SW480 (cell line): ENCODE measurements at regions not wholly inside any gene's neighbourhood (a gene's known extent, or its start where the extent isn't known, plus 50 kb on each side); places are given as distances from the start of the nearest gene placed in this dataset.

Experiments used
- DNase-seq: peaks from one replicate; pipeline ENCODE4 v3.0.0-alpha.2; 2016; ENCODE audit warnings: low spot score

DNA sequence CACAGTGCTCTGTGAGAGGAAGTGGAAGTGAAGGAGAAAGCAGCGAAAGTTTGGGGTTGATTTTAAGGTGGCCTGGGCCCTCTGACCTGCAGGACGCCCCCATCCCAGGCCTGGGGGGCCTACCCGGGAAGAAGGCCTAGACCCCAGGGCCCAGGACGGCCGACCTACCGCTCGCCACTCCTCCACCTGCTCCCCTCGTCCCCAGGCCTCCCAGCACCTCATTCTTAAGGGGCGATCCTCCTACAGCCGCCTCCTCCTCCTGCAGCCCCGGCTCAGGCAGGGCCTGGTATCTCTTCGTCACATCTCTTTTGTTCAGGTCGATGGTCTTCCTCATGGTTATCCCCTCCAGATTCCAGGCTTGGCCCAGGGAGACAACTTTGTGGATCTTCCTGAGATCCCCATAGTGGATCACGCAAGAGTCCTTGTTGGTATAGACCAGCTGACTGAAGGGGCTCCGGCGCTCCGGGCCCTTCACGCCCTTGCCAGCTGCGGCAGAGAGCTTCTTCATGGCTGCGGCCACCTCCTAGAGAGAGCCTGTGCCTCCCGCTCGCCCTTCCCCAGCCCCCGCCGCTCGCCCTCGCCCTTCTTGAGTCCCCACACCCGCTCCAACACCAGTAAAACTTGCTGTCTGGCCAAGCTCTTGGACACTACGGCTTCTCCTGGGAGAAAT is 117.5 kb downstream of the OR13A1 start:
- no peak for DNase-seq

DNA sequence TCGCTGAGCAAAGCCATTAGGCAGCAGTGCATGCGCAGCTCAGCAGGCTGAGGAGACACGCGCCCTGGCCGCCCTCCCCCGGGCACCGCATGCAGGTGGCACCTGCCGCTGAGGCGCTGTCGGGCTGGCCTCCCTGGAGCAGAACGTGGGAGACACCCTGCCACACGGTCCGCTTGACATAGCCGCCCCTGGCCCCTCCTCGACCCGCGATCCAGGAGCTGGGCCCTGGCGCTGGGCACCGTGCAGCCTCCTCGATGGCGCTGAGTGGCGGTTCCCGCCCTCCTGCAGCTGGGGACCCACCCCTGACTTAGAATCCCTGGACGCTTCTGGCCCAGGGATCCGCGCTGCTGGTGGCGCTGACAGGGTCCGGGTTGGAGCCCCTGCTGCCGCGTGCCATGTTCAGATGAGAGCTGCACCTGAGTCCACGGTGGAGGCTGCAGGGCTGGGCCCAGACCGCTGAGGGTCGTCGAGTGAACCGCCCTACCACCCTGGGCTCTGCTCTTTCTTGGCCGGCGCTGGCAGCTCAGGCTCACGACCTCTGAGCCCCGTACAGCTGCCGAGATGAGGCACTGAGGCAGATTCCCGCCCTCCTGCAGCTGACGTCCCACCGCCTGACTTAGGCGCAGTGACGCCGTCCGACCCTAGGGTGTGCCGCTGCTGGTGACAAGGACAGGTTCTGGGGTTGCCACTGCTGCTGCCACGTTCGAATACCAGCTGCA is 116.8 kb downstream of the OR13A1 start:
- DNase-seq, result no peak

DNA sequence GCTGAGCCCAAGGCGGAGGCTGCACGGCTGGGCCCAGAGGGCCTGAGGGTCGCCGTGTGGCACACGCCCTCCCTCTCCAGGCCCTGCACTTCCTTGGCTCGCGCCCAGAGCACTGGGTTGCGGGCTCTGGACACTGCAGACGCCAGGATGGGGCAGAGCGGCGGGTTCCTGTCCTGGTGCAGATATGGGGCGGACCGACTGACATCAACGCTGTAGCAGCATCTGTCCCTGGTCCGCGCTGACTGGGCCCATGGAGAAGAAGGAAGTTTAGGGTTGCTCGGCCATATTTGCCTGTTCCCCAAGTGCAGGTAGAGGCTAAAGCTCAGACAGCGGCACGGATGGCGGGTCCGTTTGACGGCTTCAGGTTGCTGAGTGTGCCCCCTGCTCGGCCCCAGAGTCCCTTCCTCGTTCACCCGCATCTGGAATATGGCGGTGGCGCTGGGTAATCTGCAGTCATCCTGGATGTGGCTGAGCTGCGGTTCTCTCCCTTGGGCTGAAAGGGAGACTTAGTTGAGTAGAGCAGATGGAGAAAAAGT is 116.1 kb downstream of the OR13A1 start:
- no peak for DNase-seq

DNA sequence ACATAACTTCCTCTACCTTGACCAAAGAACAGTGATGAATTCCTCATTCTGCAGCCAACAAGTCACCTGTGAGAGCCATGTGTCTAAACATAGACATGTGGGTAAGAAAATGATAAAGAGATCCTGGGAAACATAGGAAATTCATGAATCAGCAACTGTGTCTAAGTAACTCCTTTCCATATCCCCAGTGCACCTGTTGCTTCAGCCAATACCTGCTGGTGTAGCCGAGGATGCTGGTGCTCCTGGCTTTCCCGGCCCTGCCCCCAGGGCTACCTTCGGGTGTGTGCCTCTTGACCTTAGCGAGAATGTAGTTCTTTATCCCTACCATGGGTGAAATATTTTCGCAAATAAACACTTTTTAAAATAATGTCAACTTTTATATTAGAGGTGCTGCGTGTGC is 114.1 kb downstream of the OR13A1 start:
- DNase-seq, result no peak

DNA sequence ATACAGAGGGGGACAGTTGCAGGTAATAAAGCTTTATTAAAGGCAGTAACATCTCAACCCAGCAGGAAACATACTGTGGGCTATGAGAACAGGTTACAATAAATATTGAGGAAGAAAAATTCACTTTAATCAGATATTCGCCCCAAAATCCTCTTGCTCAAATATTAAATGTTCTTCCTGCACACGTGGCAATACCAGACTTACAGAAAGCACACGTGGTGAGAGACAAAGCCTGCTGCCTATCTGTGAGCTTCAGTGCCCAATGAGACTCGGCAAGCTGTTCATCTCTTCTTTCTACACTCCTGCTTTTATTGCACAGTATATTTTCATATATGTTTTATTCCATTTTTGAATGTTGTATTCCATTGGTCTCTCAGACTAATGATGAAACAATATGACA is 113.2 kb downstream of the OR13A1 start:
- no peak for DNase-seq

DNA sequence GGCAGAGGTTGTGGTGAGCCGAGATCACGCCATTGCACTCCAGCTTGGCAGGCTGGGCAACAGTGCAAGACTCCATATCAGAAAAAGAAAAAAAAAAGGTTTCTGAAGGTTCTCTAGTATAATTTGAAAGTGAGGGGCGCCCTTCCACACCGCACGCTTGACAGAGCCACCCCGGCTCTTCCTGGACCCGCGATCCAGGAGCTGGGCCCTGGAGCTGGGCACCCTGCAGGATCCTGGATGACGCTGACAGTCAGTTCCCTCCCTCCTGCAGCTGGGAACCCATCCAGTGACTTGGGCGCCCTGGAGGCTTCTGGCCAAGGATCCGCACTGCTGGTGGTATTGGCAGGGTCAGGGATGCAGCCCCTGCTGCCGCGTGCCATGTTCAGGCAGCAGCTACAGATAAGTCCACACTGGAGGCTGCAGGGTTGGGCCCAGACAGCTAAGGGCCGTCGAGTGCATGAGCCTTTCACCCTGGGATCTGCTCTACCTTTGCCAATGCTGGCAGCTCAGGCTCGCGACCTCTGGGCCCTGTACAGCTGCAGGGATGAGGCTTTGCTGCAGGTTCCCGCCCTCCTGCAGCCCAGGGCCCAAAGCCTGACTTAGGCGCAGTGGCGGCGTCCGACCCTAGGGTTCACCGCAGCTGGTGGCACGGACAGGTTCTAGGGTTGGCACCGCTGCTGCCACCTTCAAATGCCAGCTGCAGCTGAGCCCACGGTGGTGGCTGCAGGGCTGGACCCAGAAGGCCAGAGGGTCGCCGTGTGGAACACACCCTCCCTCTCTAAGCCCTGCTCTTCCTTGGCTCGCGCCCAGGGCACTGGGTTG is 110.2 kb downstream of the OR13A1 start:
- DNase-seq, result no peak

DNA sequence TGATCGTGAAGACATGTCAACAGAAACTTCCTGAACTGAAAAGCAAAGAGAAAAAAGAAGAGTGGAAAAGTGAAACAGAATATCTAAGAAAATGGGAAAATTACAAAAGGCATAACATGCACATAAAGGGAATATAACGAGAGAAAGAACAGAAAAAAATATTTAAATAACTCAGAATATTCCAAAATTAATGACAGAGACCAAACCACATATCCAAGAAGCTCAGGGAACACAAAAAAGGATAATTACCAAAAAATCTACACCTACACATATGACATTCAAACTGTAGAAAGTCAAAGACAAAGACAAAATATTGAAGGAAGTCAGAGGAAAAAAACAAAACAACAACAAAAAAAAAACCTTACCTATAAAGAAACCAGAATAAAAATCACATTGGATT is 105.5 kb downstream of the OR13A1 start:
- no peak for DNase-seq

DNA sequence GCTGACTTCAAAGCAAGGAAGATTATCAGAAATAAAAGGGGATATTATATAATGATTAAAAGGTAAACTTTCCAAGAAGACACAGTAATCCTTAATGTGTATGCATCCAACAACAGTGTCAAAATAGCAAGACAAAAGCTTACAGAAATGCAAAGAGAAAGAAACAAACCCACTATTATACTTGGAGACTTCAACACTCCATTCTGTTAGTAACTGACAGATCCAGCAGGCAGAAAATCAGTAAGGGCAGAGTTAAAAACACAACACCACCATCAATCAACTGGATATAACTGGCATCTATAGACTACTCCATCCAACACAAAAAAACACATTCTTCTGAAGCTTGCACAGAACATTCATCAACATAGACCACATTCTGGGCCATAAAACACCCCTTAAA is 103.8 kb downstream of the OR13A1 start:
- DNase-seq, result no peak

DNA sequence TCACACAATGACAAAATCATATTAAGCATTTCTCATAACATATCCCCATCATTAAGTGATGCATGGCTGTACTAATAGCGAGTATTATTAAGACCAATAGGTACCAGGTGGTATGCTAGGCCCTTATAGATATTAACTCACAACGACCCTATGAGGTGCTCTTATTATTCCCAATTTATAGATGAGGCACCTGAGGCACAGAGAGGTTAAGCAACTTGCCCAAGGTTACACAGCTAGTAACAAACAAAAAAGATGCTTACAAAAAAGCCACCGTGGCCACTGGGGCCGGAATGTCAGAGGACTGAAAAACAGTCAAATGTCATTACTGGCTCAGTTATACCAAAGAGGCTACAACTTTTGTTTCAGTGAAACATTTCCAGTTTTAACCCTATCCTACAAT is 96.0 kb downstream of the OR13A1 start:
- DNase-seq, result no peak

DNA sequence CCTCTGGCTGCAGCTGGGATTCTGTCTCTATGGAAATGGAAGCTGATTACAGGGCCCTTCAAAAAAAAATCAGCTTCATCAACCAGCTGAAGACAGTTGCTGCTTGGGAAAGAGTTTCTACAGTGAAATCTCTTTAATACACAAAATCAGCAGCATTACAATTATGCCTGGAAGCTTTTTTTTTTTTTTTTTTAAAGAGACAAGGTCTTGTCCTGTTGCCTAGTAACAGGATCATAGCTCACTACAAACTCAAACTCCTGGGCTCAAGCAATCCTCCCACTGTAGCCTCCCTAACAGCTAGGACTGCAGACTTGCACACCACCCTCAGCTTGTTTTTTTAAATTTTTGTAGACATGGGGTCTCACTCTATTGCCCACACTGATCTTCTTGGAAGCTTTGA is 94.5 kb downstream of the OR13A1 start:
- no peak for DNase-seq

DNA sequence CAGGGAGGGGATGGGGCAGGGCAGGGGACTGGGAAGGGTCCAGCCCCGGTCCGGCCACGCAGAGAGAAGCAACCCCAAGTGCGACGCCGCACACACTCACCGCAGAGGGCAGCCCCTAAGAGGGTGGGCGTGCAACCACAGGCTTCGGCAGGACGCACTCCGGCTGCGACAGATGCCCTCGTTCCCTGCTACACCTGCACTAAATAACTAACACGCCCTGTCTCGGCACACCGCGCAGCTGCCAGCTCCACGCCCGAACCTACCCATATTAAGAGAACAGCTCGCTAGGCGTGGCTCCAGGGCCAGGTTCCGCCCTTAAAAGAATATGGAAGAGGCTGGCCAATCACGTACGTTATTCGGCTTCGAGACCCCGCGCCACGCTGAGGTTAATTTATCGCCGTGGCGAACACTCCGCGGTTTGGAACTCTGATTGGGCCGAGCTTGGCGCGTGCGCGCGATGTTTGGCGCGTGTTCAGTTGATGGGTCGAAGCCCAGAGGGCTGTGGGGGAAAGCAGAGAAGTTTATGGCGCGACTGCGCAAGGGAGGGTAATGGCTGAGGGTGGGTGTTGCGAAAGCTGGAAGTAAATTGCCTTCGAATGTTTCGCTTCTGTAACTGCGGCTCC is 91.1 kb downstream of the OR13A1 start:
- peak; percentile 4 for DNase-seq

DNA sequence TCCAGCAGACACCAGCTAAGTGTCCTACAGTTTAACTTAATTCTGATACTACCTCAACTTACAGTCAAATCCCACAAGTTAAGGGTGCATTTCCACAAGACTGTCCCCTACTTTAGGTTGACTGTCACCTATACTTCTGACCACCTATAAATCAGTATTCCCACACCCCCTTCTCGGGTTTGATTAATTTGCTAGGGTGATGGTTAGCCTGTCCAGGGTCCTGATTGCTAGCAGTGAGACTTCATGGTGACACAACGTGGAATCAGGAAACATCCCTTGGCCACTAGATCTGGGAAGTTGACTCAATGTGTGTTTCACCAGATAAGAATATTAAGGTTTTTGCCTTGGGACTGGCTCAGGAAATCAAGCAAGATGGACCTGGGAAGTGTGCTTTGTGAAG is 88.4 kb downstream of the OR13A1 start:
- DNase-seq, result no peak

DNA sequence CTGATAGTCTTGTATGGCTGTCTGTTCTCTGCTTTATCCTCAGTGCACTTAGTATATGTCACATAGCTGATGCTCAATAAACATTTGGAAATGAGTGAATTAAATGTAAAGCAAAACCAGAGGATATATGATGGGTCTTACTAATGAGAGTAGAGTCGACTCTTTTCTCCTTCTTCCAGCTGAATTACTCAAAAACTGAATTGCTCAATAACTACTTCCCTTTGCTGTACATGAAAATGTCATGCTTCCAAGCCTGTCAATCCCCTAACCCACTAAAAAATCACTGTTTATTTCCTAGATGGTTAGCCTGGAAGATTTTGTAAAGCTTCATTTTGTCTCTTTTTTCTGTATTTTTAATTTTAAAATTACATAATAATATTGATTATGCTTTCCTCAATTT is 88.0 kb downstream of the OR13A1 start:
- no peak for DNase-seq

DNA sequence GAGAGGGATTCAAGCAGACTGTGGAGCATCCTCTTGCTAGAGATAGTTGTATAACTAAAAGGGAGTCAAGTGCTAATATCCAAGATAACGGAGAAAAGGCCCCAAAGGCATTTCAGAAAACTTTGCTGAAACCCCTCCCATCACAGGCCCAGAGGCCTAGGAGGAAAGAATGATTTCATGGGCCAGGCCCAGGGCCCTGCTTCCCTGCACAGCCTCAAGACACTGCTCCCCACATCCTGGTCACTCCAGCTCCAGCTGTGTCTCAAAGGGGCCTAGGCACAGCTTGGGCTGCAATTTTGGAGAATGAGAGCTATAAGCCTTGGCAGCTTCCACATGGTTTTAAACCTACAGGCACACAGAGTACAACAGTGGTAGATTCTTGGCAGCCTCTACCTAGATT is 85.6 kb downstream of the OR13A1 start:
- no peak for DNase-seq

DNA sequence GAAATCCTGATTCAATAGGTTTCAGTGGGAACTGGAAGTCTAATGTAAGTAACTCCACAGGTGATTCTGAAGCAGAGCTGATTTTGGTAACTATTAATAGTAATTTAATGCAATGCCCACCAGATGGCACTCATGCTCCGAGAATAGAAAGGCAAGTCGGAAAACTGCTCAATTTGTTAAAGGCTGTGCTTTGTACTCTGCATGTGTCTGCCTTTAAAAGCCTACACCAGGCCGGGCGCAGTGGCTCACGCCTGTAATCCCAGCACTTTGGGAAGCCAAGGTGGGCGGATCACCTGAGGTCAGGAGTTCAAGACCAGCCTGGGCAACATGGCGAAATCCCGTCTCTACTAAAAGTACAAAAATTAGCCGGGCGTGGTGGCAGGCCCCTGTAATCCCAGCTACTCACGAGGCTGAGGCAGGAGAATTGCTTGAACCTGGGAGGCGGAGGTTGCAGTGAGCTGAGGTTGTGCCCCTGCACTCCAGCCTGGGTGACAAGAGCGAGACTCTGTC is 80.1 kb downstream of the OR13A1 start:
- peak; percentile 71 for DNase-seq

DNA sequence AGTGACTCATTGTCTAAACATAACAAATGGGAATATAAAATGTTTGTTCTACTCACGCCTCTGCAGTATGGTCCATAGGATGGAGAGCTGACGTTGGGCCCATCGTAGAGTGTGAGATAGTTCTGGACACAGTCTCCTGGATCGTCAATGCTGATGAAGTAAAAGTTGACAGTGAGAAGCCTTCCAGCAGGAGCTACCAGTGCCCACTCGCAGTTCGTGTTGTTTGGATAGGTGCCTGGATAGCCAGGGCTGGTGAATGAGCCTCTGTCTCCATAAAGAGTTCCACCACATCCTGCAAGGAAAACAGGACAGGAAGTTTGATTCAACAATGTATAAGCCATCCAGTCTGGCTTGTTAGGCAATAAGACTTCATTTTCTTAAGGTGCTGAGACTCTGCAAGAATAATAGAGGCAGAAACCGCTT is 79.6 kb downstream of the OR13A1 start:
- DNase-seq, result no peak

DNA sequence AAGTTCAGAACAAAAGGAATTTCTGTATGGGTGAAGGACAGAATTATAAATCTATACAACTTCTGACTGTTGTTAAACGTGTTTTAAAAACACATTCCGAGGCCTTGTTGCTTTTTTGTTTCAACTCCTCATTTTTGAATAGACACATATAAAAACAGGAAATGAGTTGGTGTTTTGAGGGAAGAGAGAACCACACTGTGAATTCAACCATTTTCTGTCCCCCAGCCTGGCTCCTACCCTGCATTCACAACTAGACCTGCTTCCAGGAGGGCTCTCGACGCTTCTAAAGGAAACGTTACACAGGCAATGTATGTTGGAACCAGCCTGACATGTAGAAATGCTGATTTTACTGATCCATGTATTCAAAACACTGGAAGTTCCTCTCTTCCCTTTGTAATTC is 76.5 kb downstream of the OR13A1 start:
- DNase-seq, result no peak

DNA sequence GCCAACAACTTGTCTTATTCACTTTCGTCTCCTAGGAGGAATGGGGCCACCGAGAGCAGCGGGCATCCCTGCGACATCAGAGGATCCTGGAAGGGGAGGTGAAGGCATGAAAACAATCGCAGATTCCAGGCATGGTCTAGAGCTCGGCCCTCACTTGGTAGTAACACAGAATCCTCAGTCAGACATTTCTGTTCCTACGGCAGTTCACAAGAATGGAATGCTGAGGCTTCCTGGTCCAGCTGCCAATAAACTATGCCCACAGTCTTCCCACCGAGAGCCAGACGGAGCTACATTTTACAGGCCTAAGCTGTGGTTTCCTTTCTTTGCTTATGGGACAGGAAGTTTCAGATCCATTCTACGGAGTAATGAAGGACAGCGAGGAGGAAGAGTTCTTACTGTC is 75.8 kb downstream of the OR13A1 start:
- no peak for DNase-seq

DNA sequence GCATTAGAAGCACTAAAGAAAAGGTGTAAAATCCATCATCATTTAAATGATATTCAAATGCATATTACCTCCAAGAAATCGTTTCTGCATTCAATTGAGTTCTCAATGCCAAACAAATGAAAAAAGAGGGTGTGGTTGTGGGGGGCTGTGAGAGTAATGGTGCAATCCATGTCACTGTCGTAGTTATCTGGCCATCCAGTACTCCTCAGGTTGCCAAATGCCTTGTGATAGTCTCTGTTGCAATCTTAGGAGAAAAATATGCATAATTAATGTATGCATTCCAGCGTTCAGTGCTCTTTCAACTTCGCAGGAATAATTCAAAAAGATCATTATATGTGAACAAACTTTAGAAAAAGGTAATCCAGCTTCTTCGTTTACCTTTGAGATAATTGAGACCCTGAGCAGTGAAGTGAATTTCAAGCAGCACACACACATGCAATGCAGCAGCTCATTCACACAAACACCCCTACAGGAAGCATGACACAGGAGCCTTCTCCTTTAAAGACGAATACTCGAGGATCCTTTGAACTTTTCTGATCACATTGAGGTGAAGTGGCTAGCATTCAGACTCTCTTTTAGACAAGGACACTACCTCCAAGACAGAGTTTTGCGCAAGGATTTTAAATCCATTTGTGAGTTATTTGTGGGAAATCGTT is 73.4 kb downstream of the OR13A1 start:
- no peak for DNase-seq

DNA sequence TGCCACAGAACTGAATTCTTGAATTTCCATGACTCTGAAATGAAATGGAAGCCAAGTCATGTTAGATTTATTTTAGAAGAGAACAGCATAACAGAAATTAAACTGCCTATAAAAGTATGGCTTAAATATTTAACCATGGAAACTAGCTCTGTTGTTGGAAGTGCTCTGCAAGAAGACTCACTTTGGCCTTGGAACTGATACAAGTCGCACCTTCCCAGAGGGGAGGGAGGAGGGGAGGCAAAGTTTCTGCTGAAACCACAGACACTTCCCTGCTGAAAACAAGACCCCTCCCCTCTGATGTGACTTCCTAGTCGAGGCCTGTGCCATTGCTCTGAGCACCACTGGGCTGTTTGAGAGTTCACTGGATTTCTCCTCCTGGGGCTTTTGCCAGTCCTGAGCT is 72.1 kb downstream of the OR13A1 start:
- no peak for DNase-seq

DNA sequence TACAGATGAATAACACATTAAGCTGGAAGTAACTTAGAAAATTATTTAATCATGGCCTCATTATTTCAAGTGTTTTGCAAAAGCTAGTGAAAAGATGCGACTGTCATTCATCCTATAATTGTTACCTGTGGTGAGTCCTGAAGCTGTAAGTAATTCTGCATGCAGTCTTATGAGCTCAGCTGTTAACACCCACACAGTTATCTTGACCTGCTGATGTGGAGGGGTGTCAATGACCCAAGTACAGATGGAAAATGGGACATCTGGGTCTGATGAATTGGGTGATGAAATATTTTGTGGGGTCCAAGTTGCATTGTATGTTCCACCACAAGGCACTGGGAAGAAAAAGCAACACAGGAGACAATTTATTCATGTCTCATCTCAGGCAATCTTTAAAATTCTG is 68.9 kb downstream of the OR13A1 start:
- no peak for DNase-seq
